Pancreas (tissue), 10 donors: ENCODE measurements at regions not wholly inside any gene's neighbourhood (a gene's known extent, or its start where the extent isn't known, plus 50 kb on each side); places are given as distances from the start of the nearest gene placed in this dataset.

Experiments
- ATAC-seq, 4 donors: fragments of 200-7000 bp; cut with Tn5 transposase; one replicate each; pipeline versions ENCODE4 v1.8.0 to v1.9.1; 2020; ENCODE audit warnings: mild to moderate bottlenecking in 4 of 4, moderate library complexity in 4 of 4
- DNase-seq, 6 donors: peaks; one replicate each; pipeline ENCODE4 v3.0.0-alpha.2; 2020
- FAIRE-seq: peaks from 2 replicates; lab custom pipeline; 2012; peaks lifted over from hg19 to GRCh38; lab: Jason Lieb, UNC
- H3K27ac ChIP-seq, 4 donors: fragments of 200-600 bp; sonication (generic); 1 replicate in 3 of 4; 2 replicates in 1 of 4; pipeline versions ENCODE4 v1.5.0 to v1.8.0; 2020
- H3K27me3 ChIP-seq, 4 donors: fragments of 200-600 bp; one replicate each; pipeline ENCODE4 v1.8.0; 2021
- H3K36me3 ChIP-seq, 3 donors: fragments of 200-600 bp; sonication (generic) in 1 of 3; one replicate each; pipeline versions ENCODE4 v1.5.0 to v1.8.0; 2020 to 2021
- H3K4me1 ChIP-seq, 3 donors: fragments of 200-600 bp; one replicate each; pipeline ENCODE4 v1.8.0; 2021
- H3K4me3 ChIP-seq, 4 donors: fragments of 200-600 bp; sonication (generic) in 2 of 4; one replicate each; pipeline versions ENCODE4 v1.5.0 to v1.8.0; 2020 to 2021
- H3K9me3 ChIP-seq, 4 donors: fragments of 200-600 bp; one replicate each; pipeline ENCODE4 v1.8.0; 2021
- WGBS, 2 donors: extraction: QIAGEN DNeasy Blood & Tissue Kit; methylation state at CpG; one replicate each; pipeline ENCODE4 v1.1.7; 2013; 5-methylcytosine and 5-hydroxymethylcytosine counted together
- intact Hi-C, 3 donors: fragments of 100-400 bp; cut with DNase I; formaldehyde crosslinking; loops; one replicate each; pipeline versions ENCODE4 v1.11.1 to v1.14.2; 2022
- TF ChIP-seq, protein P1 (sequence below), 4 donors: fragments of 200-600 bp; sonication (generic) in 3 of 4; IDR thresholded peaks; one replicate each; pipeline versions ENCODE4 v1.5.0 to v1.8.0; 2021; ENCODE audit warnings: antibody characterized with exemption in 4 of 4
- donor health status: healthy with polysubstance abuse.
- donor health status: DM: no; HTN: no; CAD: no; lungs with moderate emphysema.
- donor health status: DM: no; HTN: no; CAD: no.
- donor health status: control.
- donor health status: control.
- donor health status: Bipolar disorder and iron deficiency.
- donor health status: DM: yes; HTN: yes; CAD: no.
- donor health status: DM: no; HTN: no; CAD: no.
- donor health status: DM: no; HTN: no; CAD: no.
- donor health status: DM: yes; HTN: yes; CAD: no.

DNA sequence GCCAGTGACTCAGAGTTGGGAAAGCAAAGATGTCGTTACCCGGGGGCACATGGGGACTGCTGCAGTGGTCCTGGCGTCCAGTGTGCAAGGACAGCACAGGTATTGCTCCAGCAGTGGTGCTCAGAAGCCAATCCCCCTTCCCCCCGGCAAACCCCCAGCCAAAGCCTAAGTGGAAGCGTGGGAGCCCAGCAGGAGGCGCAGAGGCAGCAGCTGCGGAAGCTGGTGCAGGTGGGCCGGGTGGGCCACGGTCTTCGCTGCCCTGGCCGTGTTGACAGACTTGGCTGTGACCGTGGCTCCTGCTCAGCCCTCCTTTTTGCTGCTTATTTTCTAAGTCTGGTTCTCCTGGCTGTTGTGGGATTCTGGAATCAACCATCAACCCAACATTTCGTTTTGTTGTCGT lies 369.8 kb upstream of the ST6GAL2 start:
- no peaks in the 10 kb centered on the region for H3K27me3 ChIP-seq
- ATAC-seq = no peak
- no peak overlapping the region for H3K4me3 ChIP-seq
- H3K27ac ChIP-seq = no peak overlapping the region
- FAIRE-seq = no peak
- no peaks in the 10 kb centered on the region for H3K36me3 ChIP-seq
- no peaks in the 10 kb centered on the region for H3K9me3 ChIP-seq
- H3K4me1 ChIP-seq = no peaks in the 10 kb centered on the region
- 69 to 79% methylated on average over 14 of the region's 14 CpGs for WGBS, 2 donors
- intact Hi-C loops = no loop called here
- TF ChIP-seq, protein P1, sequence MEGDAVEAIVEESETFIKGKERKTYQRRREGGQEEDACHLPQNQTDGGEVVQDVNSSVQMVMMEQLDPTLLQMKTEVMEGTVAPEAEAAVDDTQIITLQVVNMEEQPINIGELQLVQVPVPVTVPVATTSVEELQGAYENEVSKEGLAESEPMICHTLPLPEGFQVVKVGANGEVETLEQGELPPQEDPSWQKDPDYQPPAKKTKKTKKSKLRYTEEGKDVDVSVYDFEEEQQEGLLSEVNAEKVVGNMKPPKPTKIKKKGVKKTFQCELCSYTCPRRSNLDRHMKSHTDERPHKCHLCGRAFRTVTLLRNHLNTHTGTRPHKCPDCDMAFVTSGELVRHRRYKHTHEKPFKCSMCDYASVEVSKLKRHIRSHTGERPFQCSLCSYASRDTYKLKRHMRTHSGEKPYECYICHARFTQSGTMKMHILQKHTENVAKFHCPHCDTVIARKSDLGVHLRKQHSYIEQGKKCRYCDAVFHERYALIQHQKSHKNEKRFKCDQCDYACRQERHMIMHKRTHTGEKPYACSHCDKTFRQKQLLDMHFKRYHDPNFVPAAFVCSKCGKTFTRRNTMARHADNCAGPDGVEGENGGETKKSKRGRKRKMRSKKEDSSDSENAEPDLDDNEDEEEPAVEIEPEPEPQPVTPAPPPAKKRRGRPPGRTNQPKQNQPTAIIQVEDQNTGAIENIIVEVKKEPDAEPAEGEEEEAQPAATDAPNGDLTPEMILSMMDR (IDR thresholded peaks at IDR 0.05) = no peak
- DNase-seq = no peak

DNA sequence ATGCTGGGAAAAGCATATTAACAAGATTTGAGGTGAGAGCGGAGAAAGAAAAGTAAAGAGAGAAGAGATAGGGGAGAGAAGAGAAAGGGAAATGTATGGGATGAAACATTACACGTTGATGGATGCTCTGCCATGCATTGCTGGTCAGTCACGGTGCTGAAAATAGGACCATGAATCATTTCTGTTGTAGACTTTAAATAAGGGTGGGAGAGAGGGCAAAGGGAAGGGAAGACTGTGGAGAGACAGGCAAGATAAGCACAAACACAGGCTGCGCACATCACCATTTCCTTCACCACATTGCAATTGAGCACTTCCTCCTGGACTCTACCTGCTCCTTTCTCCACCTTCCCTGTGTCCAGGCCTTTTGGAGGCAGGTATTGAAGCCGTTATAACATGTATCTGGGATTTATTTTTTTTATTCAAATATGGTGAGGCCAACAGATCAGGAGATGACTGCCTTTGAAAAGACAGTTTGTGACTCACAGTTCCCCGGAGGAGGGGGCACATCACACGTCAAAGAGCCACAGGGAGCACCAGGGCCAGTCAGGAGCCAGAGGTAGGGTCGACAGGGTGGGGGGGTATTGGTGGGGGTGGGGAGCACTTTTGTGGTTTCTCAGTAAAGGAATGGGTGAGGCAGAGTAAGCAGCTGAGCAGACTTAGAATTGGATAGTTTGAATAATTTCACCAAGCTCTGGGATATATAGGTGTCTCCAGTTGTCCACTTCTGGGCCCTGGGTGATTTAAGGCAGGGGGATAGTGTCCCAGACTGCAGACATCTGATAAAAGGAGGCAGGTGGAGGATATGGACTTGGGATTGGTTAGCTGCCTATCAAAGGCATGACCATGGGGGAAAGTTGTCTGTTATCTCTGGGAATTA lies 372.8 kb upstream of the ST6GAL2 start:
- Histone ChIP-seq H3K27me3 (no peaks in the 10 kb centered on the region), H3K4me3 (no peak overlapping the region), H3K36me3 (no peaks in the 10 kb centered on the region), H3K4me1 (no peaks in the 10 kb centered on the region), H3K9me3 (no peaks in the 10 kb centered on the region), H3K27ac (no peak overlapping the region)
- ATAC-seq (no peak), DNase-seq (no peak), FAIRE-seq (no peak)
- intact Hi-C loops = no loop called here
- 39 to 44% methylated on average over 8 of the region's 8 CpGs for WGBS, 2 donors
- TF ChIP-seq, protein P1 (IDR thresholded peaks at IDR 0.05) = no peak

DNA sequence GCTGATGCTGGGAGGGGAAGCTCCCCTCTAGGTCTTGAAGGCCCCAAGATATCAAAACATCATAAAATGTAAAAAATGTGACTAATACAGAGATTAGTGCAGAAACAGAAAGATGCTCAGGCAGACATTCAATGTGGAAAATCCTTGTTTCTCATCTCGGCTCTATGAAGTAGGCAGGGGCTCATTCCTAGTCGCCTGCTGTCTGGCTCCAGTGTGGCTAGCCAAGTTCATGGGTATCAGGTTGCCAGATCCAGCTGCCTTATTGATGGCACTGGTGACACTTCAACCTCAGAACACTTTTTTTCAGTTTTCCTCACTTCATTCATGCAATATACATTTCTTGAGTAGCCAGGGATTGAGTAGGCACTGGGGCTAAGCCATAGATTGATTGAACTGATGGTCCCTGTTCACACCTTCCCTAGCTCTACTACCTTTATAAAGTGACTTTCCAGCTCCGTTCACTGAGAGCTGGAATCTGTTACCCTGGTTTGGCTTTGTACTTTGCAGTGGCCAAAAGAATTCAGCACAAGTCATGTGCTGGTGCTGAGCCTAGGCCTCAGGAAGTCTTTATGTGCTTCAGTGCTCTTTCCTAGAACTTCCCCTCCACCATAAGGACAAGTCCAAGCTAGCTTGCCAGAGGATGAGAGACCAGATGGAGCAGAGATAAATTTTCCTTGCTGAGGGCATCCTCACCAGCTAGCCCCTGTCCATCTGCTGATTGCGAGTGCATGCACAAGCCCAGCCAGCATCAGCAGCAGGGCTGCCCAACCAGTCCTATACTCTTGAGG lies 373.6 kb upstream of the ST6GAL2 start:
- TF ChIP-seq, protein P1 (IDR thresholded peaks at IDR 0.05) = no peak
- H3K4me3 ChIP-seq = no peak overlapping the region
- no peaks in the 10 kb centered on the region for H3K27me3 ChIP-seq
- no peaks in the 10 kb centered on the region for H3K9me3 ChIP-seq
- WGBS, 2 donors = 54 to 66% methylated on average over 4 of the region's 4 CpGs
- H3K27ac ChIP-seq = no peak overlapping the region
- H3K36me3 ChIP-seq = no peaks in the 10 kb centered on the region
- FAIRE-seq = no peak
- H3K4me1 ChIP-seq = no peaks in the 10 kb centered on the region
- DNase-seq = no peak
- intact Hi-C loops = no loop called here
- ATAC-seq = no peak

DNA sequence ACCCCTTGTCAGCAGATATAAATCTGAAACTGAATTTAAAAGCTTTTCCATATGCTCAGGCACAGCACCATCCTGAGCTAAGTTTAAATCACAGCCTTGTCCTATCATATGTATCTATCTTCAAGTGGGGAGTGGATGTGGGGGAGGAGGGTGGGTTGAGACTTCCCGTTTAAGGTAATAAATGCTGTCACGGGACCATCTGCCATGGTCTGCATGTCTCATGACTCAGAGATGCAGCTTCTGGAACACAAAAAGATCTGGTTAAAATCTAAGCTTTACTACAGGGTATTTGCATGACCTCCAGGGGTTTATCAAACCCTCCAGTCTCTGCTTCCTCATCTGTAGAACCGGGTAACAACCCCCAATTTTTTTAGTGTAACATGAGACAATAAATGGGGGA lies 377.7 kb upstream of the ST6GAL2 start:
- FAIRE-seq = no peak
- no peak overlapping the region for H3K27ac ChIP-seq
- no peak for DNase-seq
- H3K27me3 ChIP-seq = no peaks in the 10 kb centered on the region
- no peak overlapping the region for H3K4me3 ChIP-seq
- H3K36me3 ChIP-seq = no peaks in the 10 kb centered on the region
- intact Hi-C loops = no loop called here
- no peaks in the 10 kb centered on the region for H3K9me3 ChIP-seq
- WGBS, 2 donors = 47 to 68% methylated on average over 3 of the region's 3 CpGs
- TF ChIP-seq, protein P1 (IDR thresholded peaks at IDR 0.05) = no peak
- no peak for ATAC-seq
- no peaks in the 10 kb centered on the region for H3K4me1 ChIP-seq
